ENCODE measurements at regions not wholly inside any gene's neighbourhood (a gene's known extent, or its start where the extent isn't known, plus 50 kb on each side); places are given as distances from the start of the nearest gene placed in this dataset.

DNA sequence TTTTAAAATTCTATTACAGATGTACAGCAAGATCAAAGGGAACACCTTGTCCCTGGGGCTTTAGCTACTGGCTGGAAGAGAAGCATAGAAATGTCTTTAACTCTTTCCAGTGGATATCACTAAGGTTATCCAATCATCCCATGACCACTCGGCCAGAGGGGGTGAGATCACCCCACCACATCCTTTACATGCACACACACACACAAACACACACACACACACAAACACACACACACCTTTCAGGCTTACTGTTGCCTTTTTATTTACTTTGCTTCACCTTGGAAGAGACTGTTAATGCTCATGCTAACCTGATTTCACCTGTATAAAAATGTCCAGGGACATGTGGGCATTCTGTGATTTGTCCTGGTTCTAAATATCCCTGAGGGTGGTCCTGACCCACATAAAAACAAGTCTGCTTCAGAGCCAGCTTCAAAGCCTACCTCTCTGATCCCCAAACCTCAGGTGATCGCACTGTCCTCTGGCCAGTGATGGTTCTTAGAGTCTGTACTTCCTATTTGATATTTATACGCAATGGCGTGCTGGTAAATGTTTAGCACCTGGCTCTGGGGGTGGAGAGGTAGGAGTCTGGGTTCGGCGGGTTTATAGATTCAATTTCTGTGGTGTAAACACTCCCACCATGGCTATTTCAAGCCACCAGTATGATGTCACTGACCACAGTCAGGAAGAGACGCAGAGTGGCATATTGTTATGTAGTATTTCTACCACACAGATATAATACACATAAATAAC lies 166.1 kb upstream of the EEA1 start:
- peaks cover 10% of the 10 kb centered on the region for H3K4me1 ChIP-seq (ENCODE audit: insufficient read depth)
- no peaks in the 10 kb centered on the region for H3K9me2 ChIP-seq (ENCODE audit: insufficient read depth)
- no peaks in the 10 kb centered on the region for H3K27me3 ChIP-seq (replicated peaks; ENCODE audit: insufficient read depth)
- in situ Hi-C loops (cut with MboI) = no loop called here
- no peak overlapping the region for H3K27ac ChIP-seq
- no peak overlapping the region for H3K9ac ChIP-seq
- TF ChIP-seq EZH2 (IDR thresholded peaks at IDR 0.05; ENCODE audit: insufficient read depth, poor library complexity, severe bottlenecking) = no peak
- no peak for TF ChIP-seq EZH2phosphoT487 (IDR thresholded peaks at IDR 0.05; ENCODE audit: insufficient read depth, low read depth)
- H3F3A ChIP-seq (ENCODE audit: insufficient read depth) = peaks cover 8% of the 10 kb centered on the region
- H3K4me3 ChIP-seq = no peak overlapping the region
- H3K36me3 ChIP-seq (ENCODE audit: low read depth) = no peaks in the 10 kb centered on the region
- H4K20me1 ChIP-seq (ENCODE audit: insufficient read depth) = no peaks in the 10 kb centered on the region
- H3K9me3 ChIP-seq (ENCODE audit: low read depth) = no peaks in the 10 kb centered on the region
- 93 to 97% methylated on average over 7 of the region's 7 CpGs for WGBS, 2 experiments (ENCODE audit: low coverage in 1 of 2, low lambda C conversion rate in 2 of 2, missing lambda C conversion rate in 2 of 2)
- H2AFZ ChIP-seq = no peak overlapping the region
- no peak overlapping the region for H3K4me2 ChIP-seq (ENCODE audit: unreplicated experiment)
- DNase-seq = no peak
- no peaks in the 10 kb centered on the region for H3K79me2 ChIP-seq (ENCODE audit: insufficient read depth)

DNA sequence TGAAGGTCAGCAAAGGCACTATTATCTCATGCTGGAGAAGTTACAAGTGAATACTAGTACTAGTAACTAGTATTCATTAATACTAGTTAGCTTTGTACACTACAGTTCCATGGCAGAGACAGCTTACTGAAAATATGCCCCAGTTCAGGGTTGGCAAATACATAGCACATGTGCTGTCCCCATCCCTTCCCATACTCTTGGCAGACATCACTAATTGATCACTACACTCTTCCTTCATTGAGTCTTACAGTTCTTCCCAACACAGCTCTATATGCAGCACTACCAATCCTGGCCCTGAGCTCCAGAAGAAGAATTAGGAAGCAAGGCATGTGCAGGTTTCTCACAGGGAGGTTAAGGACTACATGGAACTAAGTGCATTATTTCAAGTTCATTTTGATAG lies 168.3 kb upstream of the EEA1 start:
- no peaks in the 10 kb centered on the region for H4K20me1 ChIP-seq (ENCODE audit: insufficient read depth)
- no peaks in the 10 kb centered on the region for H3K36me3 ChIP-seq (ENCODE audit: low read depth)
- TF ChIP-seq EZH2phosphoT487 (IDR thresholded peaks at IDR 0.05; ENCODE audit: insufficient read depth, low read depth) (no peak), EZH2 (IDR thresholded peaks at IDR 0.05; ENCODE audit: insufficient read depth, poor library complexity, severe bottlenecking) (no peak)
- DNase-seq = no peak
- H3K9me2 ChIP-seq (ENCODE audit: insufficient read depth) = no peaks in the 10 kb centered on the region
- no peaks in the 10 kb centered on the region; the same call in 1 of the 2 replicates for H3F3A ChIP-seq (ENCODE audit: insufficient read depth)
- H2AFZ ChIP-seq = no peak overlapping the region
- no peak overlapping the region for H3K4me3 ChIP-seq
- no peak overlapping the region for H3K4me2 ChIP-seq (ENCODE audit: unreplicated experiment)
- in situ Hi-C loops (cut with MboI) = no loop called here
- no peaks in the 10 kb centered on the region for H3K9me3 ChIP-seq (ENCODE audit: low read depth)
- no peak overlapping the region for H3K9ac ChIP-seq
- no peaks in the 10 kb centered on the region for H3K79me2 ChIP-seq (ENCODE audit: insufficient read depth)
- no peaks in the 10 kb centered on the region for H3K27me3 ChIP-seq (replicated peaks; ENCODE audit: insufficient read depth)
- H3K27ac ChIP-seq = no peak overlapping the region
- no peaks in the 10 kb centered on the region; the same call in 1 of the 2 replicates for H3K4me1 ChIP-seq (ENCODE audit: insufficient read depth)

DNA sequence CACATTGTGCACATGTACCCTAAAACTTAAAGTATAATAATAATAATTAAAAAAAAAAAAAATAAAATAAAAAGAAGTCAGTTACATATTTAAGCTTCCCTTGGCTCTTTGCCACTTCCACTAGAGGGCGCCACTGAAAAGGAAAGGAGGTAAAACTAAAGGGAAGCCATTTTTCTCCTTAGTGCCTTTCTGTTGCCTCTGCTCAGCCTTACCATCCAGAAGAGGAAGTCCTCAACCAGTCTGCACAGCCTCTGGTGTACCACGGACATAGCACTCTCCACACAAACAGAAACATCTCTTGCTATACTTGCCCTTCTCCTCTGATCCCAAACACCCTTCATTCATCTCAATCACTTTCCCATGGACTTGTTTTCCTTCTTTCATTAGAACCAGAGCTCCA lies 169.0 kb upstream of the EEA1 start:
- Histone ChIP-seq H3K4me2 (ENCODE audit: unreplicated experiment) (no peak overlapping the region), H3K9me2 (ENCODE audit: insufficient read depth) (no peaks in the 10 kb centered on the region), H3F3A (ENCODE audit: insufficient read depth) (no peaks in the 10 kb centered on the region; the same call in 1 of the 2 replicates), H3K9me3 (ENCODE audit: low read depth) (no peaks in the 10 kb centered on the region), H3K36me3 (ENCODE audit: low read depth) (no peaks in the 10 kb centered on the region), H3K27ac (no peak overlapping the region), H3K27me3 (replicated peaks; ENCODE audit: insufficient read depth) (no peaks in the 10 kb centered on the region), H3K9ac (no peak overlapping the region), H2AFZ (no peak overlapping the region), H3K4me3 (no peak overlapping the region), H3K79me2 (ENCODE audit: insufficient read depth) (no peaks in the 10 kb centered on the region), H3K4me1 (ENCODE audit: insufficient read depth) (no peaks in the 10 kb centered on the region; the same call in 1 of the 2 replicates), H4K20me1 (ENCODE audit: insufficient read depth) (no peaks in the 10 kb centered on the region)
- 50 to 60% methylated on average over 2 of the region's 2 CpGs for WGBS, 2 experiments (ENCODE audit: low coverage in 1 of 2, low lambda C conversion rate in 2 of 2, missing lambda C conversion rate in 2 of 2)
- in situ Hi-C loops (cut with MboI) = no loop called here
- DNase-seq = peak; percentile 42
- TF ChIP-seq EZH2phosphoT487 (IDR thresholded peaks at IDR 0.05; ENCODE audit: insufficient read depth, low read depth) (no peak), EZH2 (IDR thresholded peaks at IDR 0.05; ENCODE audit: insufficient read depth, poor library complexity, severe bottlenecking) (no peak)

DNA sequence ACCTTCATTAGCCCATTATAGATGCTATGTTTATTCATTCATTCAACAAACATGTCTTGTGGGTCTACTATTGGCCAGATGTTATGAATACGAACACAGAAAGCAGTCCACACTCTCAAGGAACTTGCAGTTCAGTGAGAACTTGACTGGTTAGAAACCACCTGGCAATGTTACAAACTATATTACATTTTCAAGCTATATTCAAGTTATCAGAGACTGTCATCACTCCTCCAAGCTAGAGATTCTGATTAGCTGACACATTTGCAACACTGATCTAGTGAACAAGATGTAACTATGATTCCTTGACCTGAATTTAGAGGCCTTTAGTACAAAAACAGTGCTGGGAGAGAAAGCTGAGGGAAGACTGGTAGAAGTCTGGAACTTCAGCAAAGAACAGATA lies 170.7 kb upstream of the EEA1 start:
- no peaks in the 10 kb centered on the region for H3K79me2 ChIP-seq (ENCODE audit: insufficient read depth)
- H3F3A ChIP-seq (ENCODE audit: insufficient read depth) = no peaks in the 10 kb centered on the region; the same call in 1 of the 2 replicates
- no peaks in the 10 kb centered on the region for H3K9me2 ChIP-seq (ENCODE audit: insufficient read depth)
- H2AFZ ChIP-seq = no peak overlapping the region
- H3K4me1 ChIP-seq (ENCODE audit: insufficient read depth) = no peaks in the 10 kb centered on the region; the same call in 1 of the 2 replicates
- H3K27me3 ChIP-seq (replicated peaks; ENCODE audit: insufficient read depth) = no peaks in the 10 kb centered on the region
- H3K4me2 ChIP-seq (ENCODE audit: unreplicated experiment) = no peak overlapping the region
- DNase-seq = no peak
- TF ChIP-seq EZH2phosphoT487 (IDR thresholded peaks at IDR 0.05; ENCODE audit: insufficient read depth, low read depth) (no peak), EZH2 (IDR thresholded peaks at IDR 0.05; ENCODE audit: insufficient read depth, poor library complexity, severe bottlenecking) (no peak)
- H3K27ac ChIP-seq = no peak overlapping the region
- in situ Hi-C loops (cut with MboI) = no loop called here
- no peaks in the 10 kb centered on the region for H3K36me3 ChIP-seq (ENCODE audit: low read depth)
- 100% methylated on average over 1 of the region's 1 CpG for WGBS, 2 experiments (ENCODE audit: low coverage in 1 of 2, low lambda C conversion rate in 2 of 2, missing lambda C conversion rate in 2 of 2)
- H4K20me1 ChIP-seq (ENCODE audit: insufficient read depth) = no peaks in the 10 kb centered on the region
- H3K9ac ChIP-seq = no peak overlapping the region
- no peaks in the 10 kb centered on the region for H3K9me3 ChIP-seq (ENCODE audit: low read depth)
- H3K4me3 ChIP-seq = no peak overlapping the region
